ENCODE measurements at regions not wholly inside any gene's neighbourhood (a gene's known extent, or its start where the extent isn't known, plus 50 kb on each side); places are given as distances from the start of the nearest gene placed in this dataset.

DNA sequence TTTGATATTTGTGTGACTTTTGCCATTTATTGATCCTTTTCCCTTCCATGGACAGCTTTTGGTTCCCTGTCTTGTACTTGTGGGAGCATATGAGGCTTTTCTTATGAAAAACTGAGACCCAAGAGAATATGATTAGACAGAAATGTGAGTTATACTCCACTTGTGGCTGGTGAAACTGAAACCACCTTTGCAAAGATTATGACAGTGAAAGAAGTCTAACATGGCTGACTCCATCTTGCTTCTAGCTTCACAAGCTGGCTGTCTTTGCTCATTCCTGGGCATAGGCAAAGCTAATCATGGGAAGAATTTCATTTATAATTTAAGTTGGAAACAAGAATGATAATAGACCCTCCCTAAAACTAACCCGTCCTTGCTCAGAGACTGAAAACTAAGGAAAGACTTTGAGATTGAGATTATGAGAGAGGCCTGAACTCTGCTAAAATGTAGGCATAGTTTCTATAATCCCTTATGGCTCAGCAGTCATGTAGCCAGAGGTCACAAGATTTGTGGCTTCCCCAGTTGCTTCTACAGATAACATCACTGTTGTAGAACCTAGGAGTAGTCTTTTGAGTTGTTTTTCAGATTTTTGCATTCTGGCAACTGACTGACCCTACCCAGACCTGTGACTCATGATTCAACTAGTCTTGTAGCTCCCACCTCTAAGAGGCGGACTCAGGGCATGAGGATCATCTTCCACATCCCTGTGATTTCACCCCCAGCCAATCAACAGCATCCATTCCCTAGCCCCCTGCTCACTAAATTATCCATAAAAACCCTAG, 50.9 kb upstream of the CD2AP start:
- TF ChIP-seq CTCF (IDR thresholded peaks at IDR 0.05; ENCODE audit: poor library complexity, severe bottlenecking) (no peak), RAD21 (conservative IDR thresholded peaks at IDR 0.05) (no peak), POLR2AphosphoS5 (IDR thresholded peaks at IDR 0.05) (no peak), EZH2 (IDR thresholded peaks at IDR 0.05; ENCODE audit: borderline replicate concordance, insufficient read depth, low read length, poor library complexity, severe bottlenecking) (no peak), MXI1 (conservative IDR thresholded peaks at IDR 0.05; ENCODE audit: poor library complexity, severe bottlenecking) (no peak)
- TF ChIP-seq, protein P1, sequence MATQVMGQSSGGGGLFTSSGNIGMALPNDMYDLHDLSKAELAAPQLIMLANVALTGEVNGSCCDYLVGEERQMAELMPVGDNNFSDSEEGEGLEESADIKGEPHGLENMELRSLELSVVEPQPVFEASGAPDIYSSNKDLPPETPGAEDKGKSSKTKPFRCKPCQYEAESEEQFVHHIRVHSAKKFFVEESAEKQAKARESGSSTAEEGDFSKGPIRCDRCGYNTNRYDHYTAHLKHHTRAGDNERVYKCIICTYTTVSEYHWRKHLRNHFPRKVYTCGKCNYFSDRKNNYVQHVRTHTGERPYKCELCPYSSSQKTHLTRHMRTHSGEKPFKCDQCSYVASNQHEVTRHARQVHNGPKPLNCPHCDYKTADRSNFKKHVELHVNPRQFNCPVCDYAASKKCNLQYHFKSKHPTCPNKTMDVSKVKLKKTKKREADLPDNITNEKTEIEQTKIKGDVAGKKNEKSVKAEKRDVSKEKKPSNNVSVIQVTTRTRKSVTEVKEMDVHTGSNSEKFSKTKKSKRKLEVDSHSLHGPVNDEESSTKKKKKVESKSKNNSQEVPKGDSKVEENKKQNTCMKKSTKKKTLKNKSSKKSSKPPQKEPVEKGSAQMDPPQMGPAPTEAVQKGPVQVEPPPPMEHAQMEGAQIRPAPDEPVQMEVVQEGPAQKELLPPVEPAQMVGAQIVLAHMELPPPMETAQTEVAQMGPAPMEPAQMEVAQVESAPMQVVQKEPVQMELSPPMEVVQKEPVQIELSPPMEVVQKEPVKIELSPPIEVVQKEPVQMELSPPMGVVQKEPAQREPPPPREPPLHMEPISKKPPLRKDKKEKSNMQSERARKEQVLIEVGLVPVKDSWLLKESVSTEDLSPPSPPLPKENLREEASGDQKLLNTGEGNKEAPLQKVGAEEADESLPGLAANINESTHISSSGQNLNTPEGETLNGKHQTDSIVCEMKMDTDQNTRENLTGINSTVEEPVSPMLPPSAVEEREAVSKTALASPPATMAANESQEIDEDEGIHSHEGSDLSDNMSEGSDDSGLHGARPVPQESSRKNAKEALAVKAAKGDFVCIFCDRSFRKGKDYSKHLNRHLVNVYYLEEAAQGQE (IDR thresholded peaks at IDR 0.05; ENCODE audit: borderline replicate concordance) = no peak
